HG02642 (cell line): ENCODE measurements at regions not wholly inside any gene's neighbourhood (a gene's known extent, or its start where the extent isn't known, plus 50 kb on each side); places are given as distances from the start of the nearest gene placed in this dataset.
A peak's percentile ranks its signal among the peaks of the same experiment; 100 is the strongest.

Experiments used
- ATAC-seq: cut with Tn5 transposase; IDR thresholded peaks from one replicate; pipeline ENCODE4 v1.9.1; 2021; ENCODE audit warnings: mild to moderate bottlenecking; ENCODE audit not compliant: unreplicated experiment, poor library complexity

GRCh38 chr11:129292771-129293170, 82.9 kb upstream of the BARX2 start:
- no peak for ATAC-seq

- no peak for ATAC-seq
Observed at GRCh38 chr11:129292092-129292491, 83.6 kb upstream of the BARX2 start.

- ATAC-seq = no peak
Observed at GRCh38 chr11:129291546-129291945, 84.1 kb upstream of the BARX2 start.

GRCh38 chr11:129290966-129291365, 84.7 kb upstream of the BARX2 start:
- ATAC-seq = no peak

- no peak for ATAC-seq
Observed at GRCh38 chr11:129289350-129290040, 86.2 kb upstream of the BARX2 start.

GRCh38 chr11:129287920-129288319, 87.7 kb upstream of the BARX2 start:
- no peak for ATAC-seq

- ATAC-seq = no peak
Observed at GRCh38 chr11:129286813-129287212, 88.8 kb upstream of the BARX2 start.

GRCh38 chr11:129285402-129285786, 90.3 kb upstream of the BARX2 start:
- ATAC-seq = no peak

- no peak for ATAC-seq
Observed at GRCh38 chr11:129283141-129283540, 91.0 kb upstream of the ARHGAP32 start.

- ATAC-seq = no peak
Observed at GRCh38 chr11:129282634-129283033, 90.5 kb upstream of the ARHGAP32 start.

GRCh38 chr11:129281471-129282415, 89.6 kb upstream of the ARHGAP32 start:
- ATAC-seq = no peak

GRCh38 chr11:129280027-129280811, 88.1 kb upstream of the ARHGAP32 start:
- ATAC-seq = no peak

- peak; percentile 66 for ATAC-seq
Observed at GRCh38 chr11:129279326-129280026, 87.4 kb upstream of the ARHGAP32 start.

- ATAC-seq = peak; percentile 36
Observed at GRCh38 chr11:129278586-129279319, 86.6 kb upstream of the ARHGAP32 start.

- ATAC-seq = no peak
Observed at GRCh38 chr11:129277198-129277843, 85.2 kb upstream of the ARHGAP32 start.

- no peak for ATAC-seq
Observed at GRCh38 chr11:129275828-129276227, 83.7 kb upstream of the ARHGAP32 start.

GRCh38 chr11:129273944-129274711, 82.0 kb upstream of the ARHGAP32 start:
- ATAC-seq = no peak

- ATAC-seq = no peak
Observed at GRCh38 chr11:129273322-129273721, 81.2 kb upstream of the ARHGAP32 start.
